IMR-90 (cell line): ENCODE measurements at regions not wholly inside any gene's neighbourhood (a gene's known extent, or its start where the extent isn't known, plus 50 kb on each side); places are given as distances from the start of the nearest gene placed in this dataset.

ENCODE experiments used
- ATAC-seq: fragments of 200-7000 bp; cut with Tn5 transposase; 2 replicates; pipeline ENCODE4 v1.9.1; 2020; ENCODE audit warnings: low read depth, mild to moderate bottlenecking, moderate library complexity
- BruUV-seq: library from RNA; stranded (reverse); fragments of 400-500 nt; replicated peaks from 2 replicates; lab custom pipeline; 2021; lab: Mats Ljungman, UMichigan
- CTCF ChIA-PET: fragments of 300-600 bp; formaldehyde crosslinking; extraction: SDS; loops from one replicate; lab custom pipeline; 2021; ENCODE audit warnings: antibody characterized with exemption; lab: Yijun Ruan, JAX
- POLR2A ChIA-PET: fragments of 300-600 bp; sonication (Branson Sonifier 250); formaldehyde crosslinking; loops from one replicate; lab custom pipeline; 2022; ENCODE audit warnings: antibody characterized with exemption; ENCODE audit not compliant: unreplicated experiment; lab: Charles Lee
- DNase-seq: peaks from one replicate; pipeline ENCODE4 v3.0.0; 2013
- H2AFZ ChIP-seq: replicated peaks from 2 replicates; pipeline ENCODE3; 2013; ENCODE audit warnings: low read length, mild to moderate bottlenecking; ENCODE audit not compliant: poor library complexity
- H2AK5ac ChIP-seq: 2 replicates; pipeline ENCODE4 v1.6.1; 2013; ENCODE audit warnings: low read depth, low read length, inconsistent platforms
- H2AK9ac ChIP-seq: replicated peaks from 2 replicates; pipeline ENCODE3; 2013; ENCODE audit warnings: mild to moderate bottlenecking, low read depth, low read length, moderate library complexity; ENCODE audit not compliant: poor library complexity
- H2BK120ac ChIP-seq: 2 replicates; pipeline ENCODE4 v1.6.1; 2013; ENCODE audit warnings: low read depth, low read length, inconsistent platforms
- H2BK15ac ChIP-seq: 3 replicates; pipeline ENCODE4 v1.6.1; 2013; ENCODE audit warnings: low read depth, low read length, inconsistent platforms
- H2BK20ac ChIP-seq: 2 replicates; pipeline ENCODE4 v1.6.1; 2013; ENCODE audit warnings: low read depth, mild to moderate bottlenecking, inconsistent platforms, low read length, moderate library complexity
- H2BK5ac ChIP-seq: 2 replicates; pipeline ENCODE4 v1.6.1; 2013; ENCODE audit warnings: mild to moderate bottlenecking, low read depth, low read length, inconsistent platforms; ENCODE audit not compliant: poor library complexity, severe bottlenecking
- H3K14ac ChIP-seq: replicated peaks from 2 replicates; pipeline ENCODE4 v1.6.1; 2013; ENCODE audit warnings: low read depth, low read length, inconsistent platforms
- H3K18ac ChIP-seq: 2 replicates; pipeline ENCODE4 v1.6.1; 2013; ENCODE audit warnings: low read depth, low read length, control low read depth
- H3K23ac ChIP-seq: 2 replicates; pipeline ENCODE4 v1.6.1; 2013; ENCODE audit warnings: low read depth, low read length, inconsistent platforms
- H3K27ac ChIP-seq: 2 replicates; pipeline ENCODE4 v1.5.1; 2013; ENCODE audit warnings: mild to moderate bottlenecking, control low read depth, low read length; ENCODE audit not compliant: insufficient read depth
- H3K27me3 ChIP-seq: 2 replicates; pipeline ENCODE4 v1.6.1; 2013; ENCODE audit warnings: low read length; ENCODE audit not compliant: control insufficient read depth, insufficient read depth
- H3K36me3 ChIP-seq: 2 replicates; pipeline ENCODE4 v1.6.1; 2013; ENCODE audit warnings: low read length, mixed read lengths; ENCODE audit not compliant: control insufficient read depth, insufficient read depth
- H3K4ac ChIP-seq: 2 replicates; pipeline ENCODE4 v1.6.1; 2013; ENCODE audit warnings: low read depth, low read length, inconsistent platforms
- H3K4me1 ChIP-seq: 2 replicates; pipeline ENCODE4 v1.6.1; 2013; ENCODE audit warnings: low read length, mixed read lengths; ENCODE audit not compliant: control insufficient read depth, insufficient read depth
- H3K4me2 ChIP-seq: 2 replicates; pipeline ENCODE4 v1.6.1; 2013; ENCODE audit warnings: low read depth, mild to moderate bottlenecking, control low read depth, low read length, moderate library complexity
- H3K4me3 ChIP-seq: 2 replicates; pipeline ENCODE4 v1.5.1; 2013; ENCODE audit warnings: low read depth, mild to moderate bottlenecking, control low read depth, low read length, moderate library complexity; ENCODE audit not compliant: insufficient read depth
- H3K56ac ChIP-seq: 2 replicates; pipeline ENCODE4 v1.6.1; 2013; ENCODE audit warnings: low read length, inconsistent platforms; ENCODE audit not compliant: insufficient read depth; ENCODE audit errors: extremely low read depth
- H3K79me1 ChIP-seq, 2 experiments: 2 replicates each; pipeline ENCODE4 v1.6.1; 2013; ENCODE audit warnings: low read length in 2 of 2, inconsistent platforms in 1 of 2, low read depth in 1 of 2
- H3K9ac ChIP-seq: 2 replicates; pipeline ENCODE4 v1.6.1; 2013; ENCODE audit warnings: low read depth, low read length, control low read depth
- H3K9me1 ChIP-seq: 2 replicates; pipeline ENCODE4 v1.6.1; 2013; ENCODE audit warnings: low read length, inconsistent platforms; ENCODE audit not compliant: insufficient read depth
- H3K9me3 ChIP-seq: 2 replicates; pipeline ENCODE4 v1.6.1; 2013; ENCODE audit warnings: low read length; ENCODE audit not compliant: control insufficient read depth, insufficient read depth
- H4K20me1 ChIP-seq: 2 replicates; pipeline ENCODE4 v1.6.1; 2013; ENCODE audit warnings: low read length, inconsistent platforms; ENCODE audit not compliant: insufficient read depth
- H4K5ac ChIP-seq: 2 replicates; pipeline ENCODE4 v1.6.1; 2013; ENCODE audit warnings: mild to moderate bottlenecking, low read depth, low read length, control low read depth
- H4K8ac ChIP-seq, 2 experiments: 2 replicates each; pipeline ENCODE4 v1.6.1; 2013; ENCODE audit warnings: low read depth in 2 of 2, low read length in 2 of 2, control low read depth in 1 of 2, inconsistent platforms in 1 of 2
- H4K91ac ChIP-seq: 2 replicates; pipeline ENCODE4 v1.6.1; 2013; ENCODE audit warnings: low read depth, low read length, inconsistent platforms; ENCODE audit not compliant: insufficient read depth
- BHLHE40 ChIP-seq: fragments of 150-350 bp; IDR thresholded peaks from 2 replicates; pipeline ENCODE4 v1.6.1; 2016; ENCODE audit warnings: mild to moderate bottlenecking, low read depth, low read length
- CEBPB ChIP-seq: IDR thresholded peaks from 2 replicates; pipeline ENCODE4 v1.6.1; 2012; ENCODE audit warnings: low read depth, low read length, improper control_type of control experiment
- CHD1 ChIP-seq: IDR thresholded peaks from 2 replicates; pipeline ENCODE4 v1.6.1; 2012; ENCODE audit warnings: low read depth, low read length, improper control_type of control experiment
- FOS ChIP-seq: fragments of 150-350 bp; IDR thresholded peaks from 2 replicates; pipeline ENCODE4 v1.6.1; 2016; ENCODE audit warnings: low read depth, low read length
- MAFK ChIP-seq: IDR thresholded peaks from 2 replicates; pipeline ENCODE4 v1.6.1; 2012; ENCODE audit warnings: low read depth, low read length, improper control_type of control experiment
- MAZ ChIP-seq: IDR thresholded peaks from 2 replicates; pipeline ENCODE4 v1.6.1; 2012; ENCODE audit warnings: low read depth, mild to moderate bottlenecking, low read length, improper control_type of control experiment, moderate library complexity, borderline replicate concordance
- MXI1 ChIP-seq: IDR thresholded peaks from 2 replicates; pipeline ENCODE4 v1.6.1; 2012; ENCODE audit warnings: low read depth, mild to moderate bottlenecking, low read length, moderate library complexity, borderline replicate concordance
- NFE2L2 ChIP-seq: fragments of 150-350 bp; IDR thresholded peaks from 2 replicates; pipeline ENCODE4 v1.6.1; 2016; ENCODE audit warnings: low read depth, mild to moderate bottlenecking, low read length
- POLR2A ChIP-seq: IDR thresholded peaks from 2 replicates; pipeline ENCODE4 v1.6.1; 2012; ENCODE audit warnings: mild to moderate bottlenecking, low read depth, low read length
- RAD21 ChIP-seq: IDR thresholded peaks from 2 replicates; pipeline ENCODE4 v1.6.1; 2012; ENCODE audit warnings: low read length, improper control_type of control experiment
- RCOR1 ChIP-seq: IDR thresholded peaks from 2 replicates; pipeline ENCODE4 v1.6.1; 2012; ENCODE audit warnings: mild to moderate bottlenecking, low read length, improper control_type of control experiment; ENCODE audit not compliant: insufficient replicate concordance
- RFX5 ChIP-seq: IDR thresholded peaks from 2 replicates; pipeline ENCODE4 v1.8.0; 2012; ENCODE audit warnings: low read depth, mild to moderate bottlenecking, low read length, moderate library complexity
- SMC3 ChIP-seq: fragments of 150-350 bp; IDR thresholded peaks from 2 replicates; pipeline ENCODE4 v1.6.1; 2016; ENCODE audit warnings: low read depth, mild to moderate bottlenecking, antibody characterized with exemption, low read length, moderate library complexity
- WGBS, 2 experiments: methylation state at CpG; one replicate each; pipeline versions ENCODE4 v1.1.5 to v1.1.7; 2013; ENCODE audit warnings: missing lambda C conversion rate in 2 of 2; ENCODE audit not compliant: insufficient read length in 1 of 2; ENCODE audit errors: extremely low coverage in 2 of 2; 5-methylcytosine and 5-hydroxymethylcytosine counted together
- dilution Hi-C: fragments of 300-500 bp; cut with HindIII; formaldehyde crosslinking; loops from one replicate; pipeline ENCODE4 v1.14.3; 2018; ENCODE audit warnings: low sequenced_read_pairs; ENCODE audit not compliant: unreplicated experiment
- in situ Hi-C: fragments of 300-500 bp; cut with MboI; formaldehyde crosslinking; loops from 3 replicates; pipeline ENCODE4 v1.14.3; 2019; ENCODE audit warnings: low sequenced_read_pairs, inconsistent platforms, mixed read lengths
- intact Hi-C: fragments of 100-400 bp; cut with micrococcal nuclease; formaldehyde crosslinking; loops from 2 replicates; pipeline ENCODE4 v1.10.0; 2022
- TF ChIP-seq, protein P1 (sequence below): fragments of 150-350 bp; IDR thresholded peaks from 2 replicates; pipeline ENCODE4 v1.6.1; 2016; ENCODE audit warnings: low read depth, mild to moderate bottlenecking, low read length, moderate library complexity, borderline replicate concordance
- TF ChIP-seq, protein P2 (sequence below): fragments of 150-350 bp; IDR thresholded peaks from 2 replicates; pipeline ENCODE4 v1.6.1; 2017; ENCODE audit warnings: mild to moderate bottlenecking, antibody characterized with exemption, low read length, low read depth
- TF ChIP-seq, protein P3 (sequence below): conservative IDR thresholded peaks from 2 replicates; pipeline ENCODE4 v1.5.1; 2012; ENCODE audit warnings: mild to moderate bottlenecking, low read depth, low read length, improper control_type of control experiment

DNA sequence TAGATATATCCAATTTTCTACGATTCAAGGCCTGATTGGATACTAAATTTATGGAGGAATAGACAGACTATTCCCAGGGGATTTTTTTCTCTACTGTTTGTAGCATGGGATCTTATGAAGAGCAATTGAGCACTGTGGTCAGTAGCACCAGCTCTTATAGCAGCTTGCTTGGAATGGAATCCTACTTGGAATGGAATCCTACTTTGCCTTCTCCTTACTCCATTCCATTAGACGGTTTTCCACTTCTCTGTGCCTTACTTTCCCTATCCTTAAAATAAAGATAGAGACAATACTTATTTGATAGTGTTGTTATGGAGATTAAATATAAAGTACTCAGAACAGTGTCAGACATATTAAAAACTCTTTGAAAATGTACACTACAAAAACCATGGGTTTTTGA, 133.5 kb downstream of the BTC start:
- ChIA-PET CTCF (interaction anchor here (0.7 to 1.5 kb wide), 4 partner anchors 10 to 343 kb away, joined by 3 to 5 read pairs (median 4); no protein-coding TSS in a partner anchor), POLR2A (no interaction called here)
- TF ChIP-seq SMC3 (no peak), CEBPB (no peak), RFX5 (no peak), RCOR1 (no peak), POLR2A (no peak), MAFK (no peak), MAZ (no peak), RAD21 (no peak), NFE2L2 (no peak), MXI1 (no peak), BHLHE40 (no peak), FOS (no peak), CHD1 (no peak)
- TF ChIP-seq, protein P1, sequence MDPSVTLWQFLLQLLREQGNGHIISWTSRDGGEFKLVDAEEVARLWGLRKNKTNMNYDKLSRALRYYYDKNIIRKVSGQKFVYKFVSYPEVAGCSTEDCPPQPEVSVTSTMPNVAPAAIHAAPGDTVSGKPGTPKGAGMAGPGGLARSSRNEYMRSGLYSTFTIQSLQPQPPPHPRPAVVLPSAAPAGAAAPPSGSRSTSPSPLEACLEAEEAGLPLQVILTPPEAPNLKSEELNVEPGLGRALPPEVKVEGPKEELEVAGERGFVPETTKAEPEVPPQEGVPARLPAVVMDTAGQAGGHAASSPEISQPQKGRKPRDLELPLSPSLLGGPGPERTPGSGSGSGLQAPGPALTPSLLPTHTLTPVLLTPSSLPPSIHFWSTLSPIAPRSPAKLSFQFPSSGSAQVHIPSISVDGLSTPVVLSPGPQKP: no peak
- TF ChIP-seq, protein P2, sequence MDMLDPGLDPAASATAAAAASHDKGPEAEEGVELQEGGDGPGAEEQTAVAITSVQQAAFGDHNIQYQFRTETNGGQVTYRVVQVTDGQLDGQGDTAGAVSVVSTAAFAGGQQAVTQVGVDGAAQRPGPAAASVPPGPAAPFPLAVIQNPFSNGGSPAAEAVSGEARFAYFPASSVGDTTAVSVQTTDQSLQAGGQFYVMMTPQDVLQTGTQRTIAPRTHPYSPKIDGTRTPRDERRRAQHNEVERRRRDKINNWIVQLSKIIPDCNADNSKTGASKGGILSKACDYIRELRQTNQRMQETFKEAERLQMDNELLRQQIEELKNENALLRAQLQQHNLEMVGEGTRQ: no peak
- TF ChIP-seq, protein P3, sequence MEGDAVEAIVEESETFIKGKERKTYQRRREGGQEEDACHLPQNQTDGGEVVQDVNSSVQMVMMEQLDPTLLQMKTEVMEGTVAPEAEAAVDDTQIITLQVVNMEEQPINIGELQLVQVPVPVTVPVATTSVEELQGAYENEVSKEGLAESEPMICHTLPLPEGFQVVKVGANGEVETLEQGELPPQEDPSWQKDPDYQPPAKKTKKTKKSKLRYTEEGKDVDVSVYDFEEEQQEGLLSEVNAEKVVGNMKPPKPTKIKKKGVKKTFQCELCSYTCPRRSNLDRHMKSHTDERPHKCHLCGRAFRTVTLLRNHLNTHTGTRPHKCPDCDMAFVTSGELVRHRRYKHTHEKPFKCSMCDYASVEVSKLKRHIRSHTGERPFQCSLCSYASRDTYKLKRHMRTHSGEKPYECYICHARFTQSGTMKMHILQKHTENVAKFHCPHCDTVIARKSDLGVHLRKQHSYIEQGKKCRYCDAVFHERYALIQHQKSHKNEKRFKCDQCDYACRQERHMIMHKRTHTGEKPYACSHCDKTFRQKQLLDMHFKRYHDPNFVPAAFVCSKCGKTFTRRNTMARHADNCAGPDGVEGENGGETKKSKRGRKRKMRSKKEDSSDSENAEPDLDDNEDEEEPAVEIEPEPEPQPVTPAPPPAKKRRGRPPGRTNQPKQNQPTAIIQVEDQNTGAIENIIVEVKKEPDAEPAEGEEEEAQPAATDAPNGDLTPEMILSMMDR: no peak
- no peaks in the 10 kb centered on the region for H3K36me3 ChIP-seq
- ATAC-seq (no peak), DNase-seq (no peak)
- H2BK5ac ChIP-seq: peak overlapping the region; percentile 60
- H3K18ac ChIP-seq: peak overlapping the region; percentile 84; the same call in 1 of the 2 replicates
- peaks cover 5% of the 10 kb centered on the region for H3K9me1 ChIP-seq
- H3K14ac ChIP-seq: peak overlapping the region; percentile 64; the same call in 1 of the 2 replicates
- H2BK120ac ChIP-seq: peak overlapping the region; percentile 80; the same call in 1 of the 2 replicates
- H3K4me3 ChIP-seq: no peak overlapping the region
- no peak overlapping the region for H3K56ac ChIP-seq
- H3K4ac ChIP-seq: peak overlapping the region; percentile 71
- H3K27ac ChIP-seq: no peak overlapping the region; the same call in 1 of the 2 replicates
- no peak overlapping the region for H3K9ac ChIP-seq
- no peak overlapping the region for H3K23ac ChIP-seq
- H4K91ac ChIP-seq: peak overlapping the region; percentile 40; the same call in 1 of the 2 replicates
- H3K9me3 ChIP-seq: no peaks in the 10 kb centered on the region
- peaks cover 9% of the 10 kb centered on the region for H3K4me1 ChIP-seq
- dilution Hi-C loops (no loop called here), intact Hi-C loops (no loop called here), in situ Hi-C loops (loop anchor here (10.0 kb wide), 1 partner anchor 486 kb away; no protein-coding TSS in a partner anchor)
- H4K20me1 ChIP-seq: no peaks in the 10 kb centered on the region
- WGBS, 2 experiments: no CpG with 5 or more reads among the region's 2 CpGs
- peak overlapping the region; percentile 4 to 48; a peak in 1 of 4 replicates for H4K8ac ChIP-seq
- H2BK20ac ChIP-seq: peak overlapping the region; percentile 86
- no TSS peak for BruUV-seq
- peak overlapping the region; percentile 93 for H2BK15ac ChIP-seq
- H3K79me1 ChIP-seq: no peaks in the 10 kb centered on the region
- H3K27me3 ChIP-seq: no peaks in the 10 kb centered on the region
- H3K4me2 ChIP-seq: no peak overlapping the region
- no peak overlapping the region for H2AK9ac ChIP-seq
- peak overlapping the region; percentile 67; the same call in 1 of the 2 replicates for H4K5ac ChIP-seq
- peak overlapping the region; percentile 76; the same call in 1 of the 2 replicates for H2AK5ac ChIP-seq
- no peak overlapping the region for H2AFZ ChIP-seq
